AML-193 (cell line): ENCODE measurements at regions not wholly inside any gene's neighbourhood (a gene's known extent, or its start where the extent isn't known, plus 50 kb on each side); places are given as distances from the start of the nearest gene placed in this dataset.

Source experiments
- DNase-seq, 2 experiments: peaks; one replicate each; lab custom pipeline; 2025; lab: John Stamatoyannopoulos, UW

GRCh38 chr12:127681151-127681754 lies 585.7 kb upstream of the TMEM132C start:
- DNase-seq, result no peak

GRCh38 chr12:127685491-127685890 lies 581.5 kb upstream of the TMEM132C start:
- no peak for DNase-seq

GRCh38 chr12:127685931-127686330 lies 581.0 kb upstream of the TMEM132C start:
- DNase-seq, result no peak

GRCh38 chr12:127687181-127687580 lies 579.8 kb upstream of the TMEM132C start:
- no peak for DNase-seq

DNA sequence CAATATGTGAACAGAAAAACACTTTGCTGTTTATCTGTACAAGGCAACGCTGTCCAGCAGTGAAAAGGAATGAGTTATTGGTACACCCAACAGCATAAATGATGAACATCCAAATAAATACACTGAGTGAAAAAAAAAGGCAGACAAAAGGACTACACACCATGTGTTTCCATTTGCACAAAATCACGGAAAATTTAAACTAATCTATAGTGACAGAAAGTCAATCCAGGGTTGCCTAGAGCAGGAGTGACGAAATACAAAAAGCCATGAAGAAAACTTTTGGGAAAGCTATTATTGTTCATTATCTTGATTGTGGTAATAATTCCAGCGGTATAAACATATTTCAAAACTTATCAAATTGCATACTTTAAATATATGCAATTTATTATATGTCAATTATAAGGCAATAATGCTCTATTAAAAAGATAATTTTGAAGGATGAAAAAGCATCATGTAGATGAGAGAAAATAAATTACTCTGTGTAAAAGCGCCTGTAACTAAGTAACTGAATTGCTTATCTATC lies 578.0 kb upstream of the TMEM132C start:
- no peak for DNase-seq

DNA sequence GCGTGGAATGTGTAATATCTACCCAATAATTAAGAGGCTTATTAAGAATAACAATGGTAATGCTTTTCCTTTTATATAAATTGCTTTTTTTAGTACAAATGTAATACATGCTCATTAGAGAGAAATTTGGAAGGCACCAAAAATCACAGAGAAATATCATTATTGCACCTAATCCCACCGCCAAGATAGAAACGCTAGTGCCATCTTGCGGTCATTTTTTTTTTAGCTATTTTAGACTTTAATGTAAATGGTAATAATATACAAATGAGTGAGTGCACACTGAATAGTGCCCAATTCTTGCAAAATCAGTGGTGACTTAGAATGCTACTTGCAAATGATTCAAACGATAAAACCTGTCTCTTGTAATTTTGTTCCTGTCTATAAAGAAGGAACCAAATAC lies 576.8 kb upstream of the TMEM132C start:
- DNase-seq, result no peak

DNA sequence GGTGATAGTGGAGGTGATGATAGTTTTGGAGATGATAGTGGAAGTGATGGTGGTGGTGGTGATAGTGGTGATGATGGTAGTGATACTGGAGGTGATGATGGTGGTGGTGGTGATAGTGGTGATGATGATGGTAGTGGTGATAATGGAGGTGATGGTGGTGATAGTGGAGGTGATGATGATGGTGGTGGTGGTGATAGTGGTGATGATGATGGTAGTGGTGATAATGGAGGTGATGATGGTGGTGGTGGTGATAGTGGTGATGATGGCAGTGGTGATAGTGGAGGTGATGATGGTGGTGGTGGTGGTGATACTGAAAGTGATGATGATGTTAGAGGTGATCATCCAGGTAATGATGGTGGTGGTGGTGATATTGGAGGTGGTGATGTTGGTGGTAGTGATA lies 570.0 kb upstream of the TMEM132C start:
- DNase-seq, result no peak

GRCh38 chr12:127703026-127703425 lies 563.9 kb upstream of the TMEM132C start:
- DNase-seq, result no peak

GRCh38 chr12:127711108-127711507 lies 555.9 kb upstream of the TMEM132C start:
- DNase-seq, result no peak

DNA sequence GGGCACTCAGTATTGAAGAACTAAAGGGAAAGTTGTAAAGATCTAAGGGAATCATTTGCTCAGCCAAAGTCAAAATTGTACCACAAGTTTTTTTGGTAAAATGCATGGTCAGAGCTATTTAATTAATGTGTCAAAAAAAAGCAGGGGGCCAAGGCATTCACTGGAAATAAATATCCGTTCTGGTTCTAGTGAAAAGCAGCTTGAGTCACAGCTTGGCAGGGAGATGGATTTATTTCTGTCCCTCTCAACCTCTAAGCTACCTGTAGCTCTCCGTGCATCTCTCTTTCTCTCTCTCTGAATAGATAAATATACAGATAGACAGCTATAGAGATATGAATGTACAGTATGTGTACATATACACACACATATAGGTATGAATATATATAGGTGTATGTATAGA lies 554.4 kb upstream of the TMEM132C start:
- DNase-seq, result no peak

GRCh38 chr12:127716166-127716565 lies 550.8 kb upstream of the TMEM132C start:
- no peak for DNase-seq

DNA sequence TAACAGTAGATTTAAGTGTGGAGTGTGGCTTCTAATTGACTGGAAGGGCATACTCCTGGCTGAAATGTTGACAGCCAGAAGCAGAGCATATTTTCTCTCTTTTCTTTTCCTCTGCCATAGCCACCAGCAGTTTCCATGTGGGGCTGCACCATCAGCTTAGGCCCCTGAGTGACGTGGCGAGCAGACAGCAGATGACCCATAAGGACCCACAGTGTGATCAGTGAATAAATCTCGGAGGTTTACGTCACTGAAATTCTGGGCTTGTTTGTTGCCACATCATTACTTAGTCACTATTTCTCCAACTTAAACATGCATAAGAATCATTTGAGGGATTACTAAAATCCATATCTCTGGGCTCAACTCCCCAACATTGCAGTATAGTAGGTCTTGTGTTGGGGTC lies 549.7 kb upstream of the TMEM132C start:
- DNase-seq, result no peak

- no peak for DNase-seq
Measured at GRCh38 chr12:127720334-127720733, 546.6 kb upstream of the TMEM132C start.

- no peak for DNase-seq
Measured at GRCh38 chr12:127722611-127723010, 544.4 kb upstream of the TMEM132C start.

DNA sequence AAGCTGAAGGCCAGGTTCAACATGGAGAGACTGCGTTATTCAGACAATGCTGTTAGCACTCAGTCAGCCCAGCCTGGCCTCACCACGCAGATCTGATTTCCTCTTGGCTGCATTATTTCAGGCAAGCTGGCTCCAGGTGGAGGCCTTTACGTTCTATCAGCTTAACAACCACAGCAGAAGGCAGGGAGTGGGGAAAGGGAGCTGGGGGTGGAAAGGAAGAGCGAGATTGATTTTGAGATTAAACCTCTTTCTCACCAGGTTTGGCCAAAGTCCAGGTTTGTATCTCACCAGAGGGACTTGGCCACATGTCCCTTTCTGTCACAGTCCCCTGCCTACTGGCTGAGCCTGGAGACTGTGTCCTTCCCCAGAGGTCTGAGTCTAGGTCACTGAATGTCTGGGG lies 543.7 kb upstream of the TMEM132C start:
- no peak for DNase-seq

- no peak for DNase-seq
Measured at GRCh38 chr12:127726671-127727315, 540.2 kb upstream of the TMEM132C start.

GRCh38 chr12:127728285-127728684 lies 538.7 kb upstream of the TMEM132C start:
- no peak for DNase-seq

- DNase-seq, result no peak
Measured at GRCh38 chr12:127728729-127729128, 538.2 kb upstream of the TMEM132C start.

GRCh38 chr12:127729381-127729780 lies 537.6 kb upstream of the TMEM132C start:
- no peak for DNase-seq

GRCh38 chr12:127731657-127732056 lies 535.3 kb upstream of the TMEM132C start:
- no peak for DNase-seq

- no peak for DNase-seq
Measured at GRCh38 chr12:127742231-127742630, 524.7 kb upstream of the TMEM132C start.

GRCh38 chr12:127745469-127746212 lies 521.3 kb upstream of the TMEM132C start:
- no peak for DNase-seq

- no peak for DNase-seq
Measured at GRCh38 chr12:127749416-127749815, 517.6 kb upstream of the TMEM132C start.
